ENCODE measurements at regions not wholly inside any gene's neighbourhood (a gene's known extent, or its start where the extent isn't known, plus 50 kb on each side); places are given as distances from the start of the nearest gene placed in this dataset.

GRCh38 chr10:20958764-20959163 is 61.7 kb upstream of the NEBL start:
- H3F3A ChIP-seq (ENCODE audit: insufficient read depth, low read depth) = no peaks in the 10 kb centered on the region
- no peak overlapping the region for H3K4me2 ChIP-seq
- H2AFZ ChIP-seq = no peak overlapping the region
- H3K4me1 ChIP-seq (replicated peaks; ENCODE audit: insufficient read depth) = no peaks in the 10 kb centered on the region
- BruUV-seq (replicated peaks) = no TSS peak
- no peak for DNase-seq
- no peak for TF ChIP-seq EZH2 (IDR thresholded peaks at IDR 0.05; ENCODE audit: low read depth)
- no peaks in the 10 kb centered on the region for H3K79me2 ChIP-seq (ENCODE audit: low read depth)
- H3K27me3 ChIP-seq (ENCODE audit: insufficient read depth, low read depth) = no peaks in the 10 kb centered on the region
- ChIA-PET POLR2A (ENCODE audit: unreplicated experiment) (no interaction called here), CTCF (no interaction called here)
- intact Hi-C loops (cut with micrococcal nuclease; ENCODE audit: unreplicated experiment) = no loop called here
- no peaks in the 10 kb centered on the region for H3K36me3 ChIP-seq (ENCODE audit: low read depth)
- no peak overlapping the region for H3K27ac ChIP-seq
- H4K20me1 ChIP-seq (ENCODE audit: insufficient read depth) = no peaks in the 10 kb centered on the region
- no peak overlapping the region for H3K4me3 ChIP-seq
- no peaks in the 10 kb centered on the region for H3K9me2 ChIP-seq (ENCODE audit: insufficient read depth)
- no peaks in the 10 kb centered on the region for H3K9me3 ChIP-seq (ENCODE audit: insufficient read depth, low read depth)

- Histone ChIP-seq H3K4me3 (no peak overlapping the region), H3K27me3 (ENCODE audit: insufficient read depth, low read depth) (no peaks in the 10 kb centered on the region), H4K20me1 (ENCODE audit: insufficient read depth) (no peaks in the 10 kb centered on the region), H2AFZ (no peak overlapping the region), H3K9me3 (ENCODE audit: insufficient read depth, low read depth) (no peaks in the 10 kb centered on the region), H3K36me3 (ENCODE audit: low read depth) (no peaks in the 10 kb centered on the region), H3K79me2 (ENCODE audit: low read depth) (no peaks in the 10 kb centered on the region), H3K4me1 (replicated peaks; ENCODE audit: insufficient read depth) (no peaks in the 10 kb centered on the region), H3F3A (ENCODE audit: insufficient read depth, low read depth) (no peaks in the 10 kb centered on the region), H3K27ac (no peak overlapping the region), H3K9me2 (ENCODE audit: insufficient read depth) (no peaks in the 10 kb centered on the region), H3K4me2 (no peak overlapping the region)
- ChIA-PET CTCF (no interaction called here), POLR2A (ENCODE audit: unreplicated experiment) (no interaction called here)
- BruUV-seq (replicated peaks) = no TSS peak
- no peak for DNase-seq
- intact Hi-C loops (cut with micrococcal nuclease; ENCODE audit: unreplicated experiment) = no loop called here
- TF ChIP-seq CTCF (conservative IDR thresholded peaks at IDR 0.05) (no peak), EZH2 (IDR thresholded peaks at IDR 0.05; ENCODE audit: low read depth) (no peak)
Observed at GRCh38 chr10:20958225-20958624, 61.1 kb upstream of the NEBL start.

GRCh38 chr10:20957744-20958143 is 60.6 kb upstream of the NEBL start:
- Histone ChIP-seq H3K9me3 (ENCODE audit: insufficient read depth, low read depth) (no peaks in the 10 kb centered on the region), H3F3A (ENCODE audit: insufficient read depth, low read depth) (no peaks in the 10 kb centered on the region), H3K27me3 (ENCODE audit: insufficient read depth, low read depth) (no peaks in the 10 kb centered on the region), H2AFZ (no peak overlapping the region), H3K79me2 (ENCODE audit: low read depth) (no peaks in the 10 kb centered on the region), H3K4me2 (no peak overlapping the region), H3K4me3 (no peak overlapping the region), H3K9me2 (ENCODE audit: insufficient read depth) (no peaks in the 10 kb centered on the region), H4K20me1 (ENCODE audit: insufficient read depth) (no peaks in the 10 kb centered on the region), H3K27ac (no peak overlapping the region), H3K4me1 (replicated peaks; ENCODE audit: insufficient read depth) (no peaks in the 10 kb centered on the region), H3K36me3 (ENCODE audit: low read depth) (no peaks in the 10 kb centered on the region)
- intact Hi-C loops (cut with micrococcal nuclease; ENCODE audit: unreplicated experiment) = no loop called here
- no peak for DNase-seq
- ChIA-PET CTCF (no interaction called here), POLR2A (ENCODE audit: unreplicated experiment) (no interaction called here)
- BruUV-seq (replicated peaks) = no TSS peak
- no peak for TF ChIP-seq EZH2 (IDR thresholded peaks at IDR 0.05; ENCODE audit: low read depth)
- TF ChIP-seq CTCF (conservative IDR thresholded peaks at IDR 0.05) = no peak

- no peaks in the 10 kb centered on the region for H3K27me3 ChIP-seq (ENCODE audit: insufficient read depth, low read depth)
Observed at GRCh38 chr10:20956843-20957242, 59.7 kb upstream of the NEBL start.

More at GRCh38 chr10:20956843-20957242, 59.7 kb upstream of the NEBL start:
- Histone ChIP-seq H3F3A (ENCODE audit: insufficient read depth, low read depth) (no peaks in the 10 kb centered on the region), H3K9me2 (ENCODE audit: insufficient read depth) (no peaks in the 10 kb centered on the region), H3K4me1 (replicated peaks; ENCODE audit: insufficient read depth) (no peaks in the 10 kb centered on the region), H3K9me3 (ENCODE audit: insufficient read depth, low read depth) (no peaks in the 10 kb centered on the region), H3K4me3 (no peak overlapping the region), H3K4me2 (no peak overlapping the region), H3K36me3 (ENCODE audit: low read depth) (no peaks in the 10 kb centered on the region), H2AFZ (no peak overlapping the region), H3K79me2 (ENCODE audit: low read depth) (no peaks in the 10 kb centered on the region), H4K20me1 (ENCODE audit: insufficient read depth) (no peaks in the 10 kb centered on the region), H3K27ac (no peak overlapping the region)
- intact Hi-C loops (cut with micrococcal nuclease; ENCODE audit: unreplicated experiment) = no loop called here
- no peak for DNase-seq
- TF ChIP-seq CTCF (conservative IDR thresholded peaks at IDR 0.05) = no peak
- no peak for TF ChIP-seq EZH2 (IDR thresholded peaks at IDR 0.05; ENCODE audit: low read depth)
- ChIA-PET POLR2A (ENCODE audit: unreplicated experiment) (no interaction called here), CTCF (no interaction called here)
- BruUV-seq (replicated peaks) = no TSS peak
